Kidney capillary endothelial cell (primary cell): ENCODE measurements at regions not wholly inside any gene's neighbourhood (a gene's known extent, or its start where the extent isn't known, plus 50 kb on each side); places are given as distances from the start of the nearest gene placed in this dataset.

Source experiments
- DNase-seq: peaks from one replicate; pipeline ENCODE4 v3.0.0-alpha.2; 2018; ENCODE audit warnings: low spot score

- peak; percentile 90 for DNase-seq
Measured at GRCh38 chr4:17336524-17336961, 175.3 kb downstream of the QDPR start.

GRCh38 chr4:17336069-17336468, 175.8 kb downstream of the QDPR start:
- no peak for DNase-seq

GRCh38 chr4:17335371-17335770, 176.5 kb downstream of the QDPR start:
- DNase-seq = no peak

- no peak for DNase-seq
Measured at GRCh38 chr4:17332478-17332877, 179.4 kb downstream of the QDPR start.

GRCh38 chr4:17329046-17329445, 182.8 kb downstream of the QDPR start:
- DNase-seq = peak; percentile 16

- peak; percentile 46 for DNase-seq
Measured at GRCh38 chr4:17328141-17328815, 183.6 kb downstream of the QDPR start.

GRCh38 chr4:17327591-17327990, 184.3 kb downstream of the QDPR start:
- no peak for DNase-seq

- DNase-seq = no peak
Measured at GRCh38 chr4:17326756-17327155, 185.1 kb downstream of the QDPR start.

GRCh38 chr4:17325098-17325497, 186.8 kb downstream of the QDPR start:
- no peak for DNase-seq

GRCh38 chr4:17324386-17324830, 187.5 kb downstream of the QDPR start:
- DNase-seq = peak; percentile 46

- no peak for DNase-seq
Measured at GRCh38 chr4:17323554-17324385, 188.1 kb downstream of the QDPR start.

- no peak for DNase-seq
Measured at GRCh38 chr4:17322514-17322913, 189.4 kb downstream of the QDPR start.

- no peak for DNase-seq
Measured at GRCh38 chr4:17320046-17320445, 191.8 kb downstream of the QDPR start.

GRCh38 chr4:17317526-17317925, 194.4 kb downstream of the QDPR start:
- no peak for DNase-seq

GRCh38 chr4:17316566-17316965, 195.3 kb downstream of the QDPR start:
- no peak for DNase-seq

- DNase-seq = no peak
Measured at GRCh38 chr4:17315459-17315858, 196.4 kb downstream of the QDPR start.

- no peak for DNase-seq
Measured at GRCh38 chr4:17313194-17313593, 198.7 kb downstream of the QDPR start.

GRCh38 chr4:17310269-17310652, 201.6 kb downstream of the QDPR start:
- DNase-seq = no peak

GRCh38 chr4:17309567-17310268, 202.2 kb downstream of the QDPR start:
- no peak for DNase-seq

GRCh38 chr4:17301869-17302268, 210.0 kb downstream of the QDPR start:
- no peak for DNase-seq

GRCh38 chr4:17301266-17301665, 210.6 kb downstream of the QDPR start:
- no peak for DNase-seq
